ENCODE measurements at regions not wholly inside any gene's neighbourhood (a gene's known extent, or its start where the extent isn't known, plus 50 kb on each side); places are given as distances from the start of the nearest gene placed in this dataset.

DNA sequence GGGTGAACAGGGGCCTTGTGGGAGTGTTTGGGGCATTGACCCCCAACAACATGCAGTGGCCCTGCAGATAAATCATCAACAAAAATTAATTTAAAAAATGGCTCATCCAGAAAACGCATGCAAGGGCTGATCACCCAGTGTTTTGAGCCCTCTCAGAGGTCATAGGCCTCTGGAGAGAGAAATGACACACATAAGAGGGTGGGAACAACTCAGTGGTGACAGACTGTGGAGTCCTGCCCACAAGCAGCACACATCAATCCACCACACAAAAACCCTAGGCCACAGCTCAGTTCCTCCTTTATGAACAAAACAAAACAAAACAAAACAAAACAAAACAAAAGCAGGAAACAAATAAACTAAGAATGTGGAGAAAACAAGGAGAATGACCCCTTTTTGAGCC lies 351.7 kb upstream of the SPHKAP start:
- peaks cover 4% of the 10 kb centered on the region; the same call in 1 of the 2 replicates for H3K9me3 ChIP-seq (ENCODE audit: control insufficient read depth, insufficient read depth, low read length)
- no peak for DNase-seq (ENCODE audit: low read depth, low spot score)
- TF ChIP-seq, protein P1, sequence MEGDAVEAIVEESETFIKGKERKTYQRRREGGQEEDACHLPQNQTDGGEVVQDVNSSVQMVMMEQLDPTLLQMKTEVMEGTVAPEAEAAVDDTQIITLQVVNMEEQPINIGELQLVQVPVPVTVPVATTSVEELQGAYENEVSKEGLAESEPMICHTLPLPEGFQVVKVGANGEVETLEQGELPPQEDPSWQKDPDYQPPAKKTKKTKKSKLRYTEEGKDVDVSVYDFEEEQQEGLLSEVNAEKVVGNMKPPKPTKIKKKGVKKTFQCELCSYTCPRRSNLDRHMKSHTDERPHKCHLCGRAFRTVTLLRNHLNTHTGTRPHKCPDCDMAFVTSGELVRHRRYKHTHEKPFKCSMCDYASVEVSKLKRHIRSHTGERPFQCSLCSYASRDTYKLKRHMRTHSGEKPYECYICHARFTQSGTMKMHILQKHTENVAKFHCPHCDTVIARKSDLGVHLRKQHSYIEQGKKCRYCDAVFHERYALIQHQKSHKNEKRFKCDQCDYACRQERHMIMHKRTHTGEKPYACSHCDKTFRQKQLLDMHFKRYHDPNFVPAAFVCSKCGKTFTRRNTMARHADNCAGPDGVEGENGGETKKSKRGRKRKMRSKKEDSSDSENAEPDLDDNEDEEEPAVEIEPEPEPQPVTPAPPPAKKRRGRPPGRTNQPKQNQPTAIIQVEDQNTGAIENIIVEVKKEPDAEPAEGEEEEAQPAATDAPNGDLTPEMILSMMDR (IDR thresholded peaks at IDR 0.05; ENCODE audit: low read depth, low read length), result no peak
- no peak overlapping the region for H3K4me3 ChIP-seq (ENCODE audit: low read depth, low read length)
- H3K27ac ChIP-seq (ENCODE audit: low read depth, low read length), result no peak overlapping the region
- CTCF ChIA-PET, result no interaction called here
- POLR2A ChIA-PET, result no interaction called here
- H3K27me3 ChIP-seq (ENCODE audit: control insufficient read depth, insufficient read depth, low read length), result no peaks in the 10 kb centered on the region

DNA sequence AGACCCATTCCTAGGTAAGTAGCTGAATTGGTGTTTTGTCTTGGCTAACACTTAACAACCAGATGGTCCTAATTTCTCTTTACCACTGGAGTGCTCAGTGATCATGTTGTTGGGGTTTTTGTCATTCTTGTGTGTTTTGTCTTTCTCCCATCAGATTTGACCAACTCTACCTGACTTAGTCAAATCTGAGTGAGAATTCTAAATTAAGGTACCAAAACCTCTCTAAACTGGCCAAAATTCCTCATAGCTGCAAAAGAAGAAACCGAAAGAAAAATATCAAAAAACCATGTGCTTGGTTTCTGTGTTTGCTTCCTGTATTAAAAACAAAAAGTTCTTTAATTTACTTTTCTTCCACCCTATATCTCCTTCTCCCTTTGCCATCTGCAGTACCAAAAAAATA lies 350.7 kb upstream of the SPHKAP start:
- DNase-seq (ENCODE audit: low read depth, low spot score), result no peak
- ChIA-PET CTCF (no interaction called here), POLR2A (no interaction called here)
- H3K27me3 ChIP-seq (ENCODE audit: control insufficient read depth, insufficient read depth, low read length), result no peaks in the 10 kb centered on the region
- peaks cover 6% of the 10 kb centered on the region; the same call in 1 of the 2 replicates for H3K9me3 ChIP-seq (ENCODE audit: control insufficient read depth, insufficient read depth, low read length)
- H3K27ac ChIP-seq (ENCODE audit: low read depth, low read length), result no peak overlapping the region
- no peak overlapping the region for H3K4me3 ChIP-seq (ENCODE audit: low read depth, low read length)
- TF ChIP-seq, protein P1 (IDR thresholded peaks at IDR 0.05; ENCODE audit: low read depth, low read length), result no peak

DNA sequence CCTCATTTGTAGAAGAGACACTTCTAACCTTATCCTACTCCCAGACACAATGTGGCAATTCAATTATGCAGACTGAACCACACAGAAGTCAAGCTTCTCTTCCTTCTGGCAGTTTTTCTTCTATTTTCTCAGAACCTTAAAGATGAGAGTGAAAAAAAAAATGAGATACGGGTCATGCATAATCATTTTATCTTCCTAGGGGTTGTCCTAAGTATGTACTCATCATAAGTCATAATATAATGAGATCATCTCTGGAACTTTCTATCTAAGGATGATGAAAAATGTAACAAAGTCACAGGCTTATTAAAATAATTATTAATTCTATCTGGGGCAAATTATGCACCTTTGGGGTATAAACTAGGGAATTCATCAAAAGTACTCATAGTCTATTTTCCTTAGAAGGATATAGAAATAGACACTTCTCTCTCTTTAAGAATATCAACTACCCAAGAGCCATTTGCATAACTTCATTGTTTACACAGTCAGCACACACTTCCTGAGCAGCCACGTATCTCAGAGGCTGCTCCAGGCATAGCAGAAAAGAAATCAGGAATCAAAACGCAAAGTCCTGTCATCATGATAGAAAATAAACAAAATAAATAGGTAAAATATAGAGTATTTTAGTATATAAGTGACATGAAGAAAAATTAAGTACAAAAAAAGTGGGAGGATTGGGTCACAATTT lies 345.9 kb upstream of the SPHKAP start:
- no peak for DNase-seq (ENCODE audit: low read depth, low spot score)
- no peaks in the 10 kb centered on the region for H3K27me3 ChIP-seq (ENCODE audit: control insufficient read depth, insufficient read depth, low read length)
- TF ChIP-seq, protein P1 (IDR thresholded peaks at IDR 0.05; ENCODE audit: low read depth, low read length), result no peak
- H3K4me3 ChIP-seq (ENCODE audit: low read depth, low read length), result no peak overlapping the region
- POLR2A ChIA-PET, result no interaction called here
- no peak overlapping the region for H3K27ac ChIP-seq (ENCODE audit: low read depth, low read length)
- peaks cover 2% of the 10 kb centered on the region; the same call in 1 of the 2 replicates for H3K9me3 ChIP-seq (ENCODE audit: control insufficient read depth, insufficient read depth, low read length)
- CTCF ChIA-PET, result no interaction called here

DNA sequence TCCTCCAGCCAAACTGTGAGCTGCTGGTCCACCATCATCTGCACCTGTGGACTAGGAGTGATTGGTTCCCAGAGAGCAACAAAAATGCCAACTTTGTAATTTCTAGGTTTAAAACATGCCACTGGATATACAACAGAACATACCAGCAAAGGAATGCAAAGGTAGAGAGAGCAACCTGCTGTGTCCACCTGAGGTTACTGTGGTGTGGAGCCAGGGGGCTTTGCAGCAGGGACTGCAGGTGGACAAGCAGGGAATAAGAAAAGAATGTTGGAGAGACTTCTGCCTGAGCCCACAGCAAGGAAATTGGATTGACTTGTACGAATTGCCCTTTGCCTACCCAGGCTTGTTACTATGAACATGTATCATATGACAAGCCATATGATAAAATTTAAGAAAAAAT lies 345.2 kb upstream of the SPHKAP start:
- Histone ChIP-seq H3K4me3 (ENCODE audit: low read depth, low read length) (no peak overlapping the region), H3K27ac (ENCODE audit: low read depth, low read length) (no peak overlapping the region), H3K9me3 (ENCODE audit: control insufficient read depth, insufficient read depth, low read length) (peaks cover 2% of the 10 kb centered on the region; the same call in 1 of the 2 replicates), H3K27me3 (ENCODE audit: control insufficient read depth, insufficient read depth, low read length) (no peaks in the 10 kb centered on the region)
- no peak for DNase-seq (ENCODE audit: low read depth, low spot score)
- ChIA-PET POLR2A (no interaction called here), CTCF (no interaction called here)
- TF ChIP-seq, protein P1 (IDR thresholded peaks at IDR 0.05; ENCODE audit: low read depth, low read length), result no peak

DNA sequence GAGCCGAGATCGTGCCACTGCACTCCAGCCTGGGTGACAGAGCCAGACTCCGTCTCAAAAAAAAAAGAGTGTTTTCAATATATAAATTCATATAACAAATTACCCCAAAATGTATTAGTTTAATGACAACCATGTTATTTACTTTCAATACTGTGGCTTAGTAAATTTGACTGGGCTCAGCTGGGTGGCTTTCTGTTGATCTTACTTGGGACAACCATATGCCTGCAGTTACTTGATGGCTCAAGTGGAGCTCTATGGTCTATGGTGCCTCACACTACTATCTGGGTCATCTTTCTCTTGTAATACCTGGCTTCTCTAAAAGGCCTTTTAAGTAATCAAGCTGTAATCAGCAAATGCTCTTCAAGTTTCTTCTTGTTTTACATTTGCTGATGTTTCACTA lies 341.5 kb upstream of the SPHKAP start:
- ChIA-PET POLR2A (no interaction called here), CTCF (no interaction called here)
- Histone ChIP-seq H3K9me3 (ENCODE audit: control insufficient read depth, insufficient read depth, low read length) (peaks cover 2% of the 10 kb centered on the region; the same call in 1 of the 2 replicates), H3K27ac (ENCODE audit: low read depth, low read length) (no peak overlapping the region), H3K27me3 (ENCODE audit: control insufficient read depth, insufficient read depth, low read length) (no peaks in the 10 kb centered on the region), H3K4me3 (ENCODE audit: low read depth, low read length) (no peak overlapping the region)
- TF ChIP-seq, protein P1 (IDR thresholded peaks at IDR 0.05; ENCODE audit: low read depth, low read length), result no peak
- no peak for DNase-seq (ENCODE audit: low read depth, low spot score)

Measured in AG04450 (cell line).